OCI-LY7 (cell line): ENCODE measurements at regions not wholly inside any gene's neighbourhood (a gene's known extent, or its start where the extent isn't known, plus 50 kb on each side); places are given as distances from the start of the nearest gene placed in this dataset.

Experiments used
- EZH2phosphoT487 ChIP-seq: fragments of 200-600 bp; sonication (generic); IDR thresholded peaks from 2 replicates; pipeline ENCODE4 v1.6.1; 2018; ENCODE audit warnings: low read depth, borderline replicate concordance, mild to moderate bottlenecking, mixed run types, antibody characterized with exemption, low read length, moderate library complexity, mixed read lengths
- TF ChIP-seq, protein P1 (sequence below): fragments of 200-600 bp; sonication (generic); conservative IDR thresholded peaks from 2 replicates; pipeline ENCODE4 v1.5.1; 2014; ENCODE audit warnings: mild to moderate bottlenecking, antibody characterized with exemption, low read length, moderate library complexity, mixed read lengths

DNA sequence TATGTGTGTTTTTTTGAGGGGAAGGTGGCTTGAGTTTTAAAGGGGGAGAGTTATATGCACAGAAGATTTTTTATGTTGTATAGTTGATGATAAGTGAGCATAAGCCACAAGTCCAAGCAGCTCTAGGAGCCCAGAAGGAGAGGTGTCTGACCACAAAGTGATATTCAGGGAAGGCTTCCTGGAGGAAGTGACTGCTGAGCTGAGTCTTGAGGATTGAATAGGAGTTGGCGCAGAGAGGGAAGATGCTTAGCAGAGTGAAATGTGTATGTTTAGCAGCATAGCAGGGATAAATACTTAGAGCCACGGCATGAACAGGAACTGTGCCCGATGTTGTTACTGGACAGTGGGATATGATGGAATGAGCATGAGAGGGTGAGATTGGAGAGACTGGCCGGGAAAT, 255.1 kb upstream of the KCNG1 start:
- TF ChIP-seq, protein P1, sequence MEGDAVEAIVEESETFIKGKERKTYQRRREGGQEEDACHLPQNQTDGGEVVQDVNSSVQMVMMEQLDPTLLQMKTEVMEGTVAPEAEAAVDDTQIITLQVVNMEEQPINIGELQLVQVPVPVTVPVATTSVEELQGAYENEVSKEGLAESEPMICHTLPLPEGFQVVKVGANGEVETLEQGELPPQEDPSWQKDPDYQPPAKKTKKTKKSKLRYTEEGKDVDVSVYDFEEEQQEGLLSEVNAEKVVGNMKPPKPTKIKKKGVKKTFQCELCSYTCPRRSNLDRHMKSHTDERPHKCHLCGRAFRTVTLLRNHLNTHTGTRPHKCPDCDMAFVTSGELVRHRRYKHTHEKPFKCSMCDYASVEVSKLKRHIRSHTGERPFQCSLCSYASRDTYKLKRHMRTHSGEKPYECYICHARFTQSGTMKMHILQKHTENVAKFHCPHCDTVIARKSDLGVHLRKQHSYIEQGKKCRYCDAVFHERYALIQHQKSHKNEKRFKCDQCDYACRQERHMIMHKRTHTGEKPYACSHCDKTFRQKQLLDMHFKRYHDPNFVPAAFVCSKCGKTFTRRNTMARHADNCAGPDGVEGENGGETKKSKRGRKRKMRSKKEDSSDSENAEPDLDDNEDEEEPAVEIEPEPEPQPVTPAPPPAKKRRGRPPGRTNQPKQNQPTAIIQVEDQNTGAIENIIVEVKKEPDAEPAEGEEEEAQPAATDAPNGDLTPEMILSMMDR, result no peak
- no peak for TF ChIP-seq EZH2phosphoT487
